ENCODE measurements at regions not wholly inside any gene's neighbourhood (a gene's known extent, or its start where the extent isn't known, plus 50 kb on each side); places are given as distances from the start of the nearest gene placed in this dataset.

GRCh38 chr2:198440833-198441232, 636.4 kb downstream of the PLCL1 start:
- BruUV-seq (replicated peaks) = no TSS peak
- Histone ChIP-seq H3K9ac (replicated peaks; ENCODE audit: extremely low read depth, insufficient read depth, low read length) (no peak overlapping the region), H3K9me1 (replicated peaks; ENCODE audit: control insufficient read depth, extremely low read depth, insufficient read depth, low read length) (no peaks in the 10 kb centered on the region), H3K79me2 (ENCODE audit: control insufficient read depth, insufficient read depth, low read length) (no peaks in the 10 kb centered on the region), H3K4me1 (ENCODE audit: control insufficient read depth, extremely low read depth, insufficient read depth, low read length) (no peaks in the 10 kb centered on the region), H3K27ac (ENCODE audit: insufficient read depth, low read depth, low read length) (no peak overlapping the region), H2AFZ (ENCODE audit: low read depth, low read length) (no peak overlapping the region), H3K36me3 (ENCODE audit: control insufficient read depth in 2 of 2, extremely low read depth in 1 of 2, insufficient read depth in 2 of 2, low read length in 2 of 2) (no peaks in the 10 kb centered on the region), H3K4me2 (ENCODE audit: insufficient read depth, low read length) (no peak overlapping the region), H3K27me3 (ENCODE audit: control insufficient read depth in 2 of 2, insufficient read depth in 2 of 2, low read length in 2 of 2) (no peaks in the 10 kb centered on the region), H3K9me3 (replicated peaks; ENCODE audit: control insufficient read depth, insufficient read depth, low read length) (no peaks in the 10 kb centered on the region), H4K20me1 (replicated peaks; ENCODE audit: control insufficient read depth, extremely low read depth, insufficient read depth, low read length) (no peaks in the 10 kb centered on the region), H3K4me3 (replicated peaks in 1 of 3; ENCODE audit: insufficient read depth in 1 of 3, low read depth in 1 of 3, low read length in 3 of 3) (no peak overlapping the region)
- no peak for DNase-seq (ENCODE audit: low read depth, low spot score)
- CTCF ChIA-PET = no interaction called here
- no peak for FAIRE-seq
- POLR2A ChIA-PET = no interaction called here
- TF ChIP-seq FOS (IDR thresholded peaks at IDR 0.05; ENCODE audit: borderline replicate concordance, insufficient read depth, low read length) (no peak), POLR2A (IDR thresholded peaks at IDR 0.05; ENCODE audit: low read depth, low read length) (no peak), JUN (IDR thresholded peaks at IDR 0.05; ENCODE audit: borderline replicate concordance, insufficient read depth, insufficient read length, low read depth) (no peak), MYC (IDR thresholded peaks at IDR 0.05; ENCODE audit: low read depth, low read length) (no peak), GATA2 (IDR thresholded peaks at IDR 0.05; ENCODE audit: insufficient read depth, insufficient read length, low read depth, low read length) (no peak), EZH2 (IDR thresholded peaks at IDR 0.05; ENCODE audit: borderline replicate concordance, low read depth, low read length, severe bottlenecking) (no peak), MAX (IDR thresholded peaks at IDR 0.05; ENCODE audit: insufficient read depth, insufficient read length) (no peak), POLR2AphosphoS5 (IDR thresholded peaks at IDR 0.05; ENCODE audit: insufficient read depth, low read depth, low read length) (no peak)
- TF ChIP-seq, protein P1, sequence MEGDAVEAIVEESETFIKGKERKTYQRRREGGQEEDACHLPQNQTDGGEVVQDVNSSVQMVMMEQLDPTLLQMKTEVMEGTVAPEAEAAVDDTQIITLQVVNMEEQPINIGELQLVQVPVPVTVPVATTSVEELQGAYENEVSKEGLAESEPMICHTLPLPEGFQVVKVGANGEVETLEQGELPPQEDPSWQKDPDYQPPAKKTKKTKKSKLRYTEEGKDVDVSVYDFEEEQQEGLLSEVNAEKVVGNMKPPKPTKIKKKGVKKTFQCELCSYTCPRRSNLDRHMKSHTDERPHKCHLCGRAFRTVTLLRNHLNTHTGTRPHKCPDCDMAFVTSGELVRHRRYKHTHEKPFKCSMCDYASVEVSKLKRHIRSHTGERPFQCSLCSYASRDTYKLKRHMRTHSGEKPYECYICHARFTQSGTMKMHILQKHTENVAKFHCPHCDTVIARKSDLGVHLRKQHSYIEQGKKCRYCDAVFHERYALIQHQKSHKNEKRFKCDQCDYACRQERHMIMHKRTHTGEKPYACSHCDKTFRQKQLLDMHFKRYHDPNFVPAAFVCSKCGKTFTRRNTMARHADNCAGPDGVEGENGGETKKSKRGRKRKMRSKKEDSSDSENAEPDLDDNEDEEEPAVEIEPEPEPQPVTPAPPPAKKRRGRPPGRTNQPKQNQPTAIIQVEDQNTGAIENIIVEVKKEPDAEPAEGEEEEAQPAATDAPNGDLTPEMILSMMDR (IDR thresholded peaks at IDR 0.05; ENCODE audit: extremely low read depth in 1 of 2, insufficient read depth in 1 of 2, low read depth in 1 of 2, low read length in 2 of 2) = no peak
- dilution Hi-C loops (cut with MboI; ENCODE audit: extremely low pct_ligation_motif_present, low sequenced_read_pairs) = no loop called here
- intact Hi-C loops (cut with micrococcal nuclease) = no loop called here
